HG02870 (cell line): ENCODE measurements at regions not wholly inside any gene's neighbourhood (a gene's known extent, or its start where the extent isn't known, plus 50 kb on each side); places are given as distances from the start of the nearest gene placed in this dataset.

Source experiments
- ATAC-seq: cut with Tn5 transposase; IDR thresholded peaks from one replicate; pipeline ENCODE4 v1.9.1; 2021; ENCODE audit warnings: mild to moderate bottlenecking, moderate library complexity; ENCODE audit not compliant: unreplicated experiment

- no peak for ATAC-seq
Measured at GRCh38 chr18:75810961-75811551, 383.6 kb upstream of the SMIM21 start.

- no peak for ATAC-seq
Measured at GRCh38 chr18:75810516-75810915, 383.0 kb upstream of the SMIM21 start.

GRCh38 chr18:75809926-75810255, 382.4 kb upstream of the SMIM21 start:
- ATAC-seq: no peak

- ATAC-seq: no peak
Measured at GRCh38 chr18:75809151-75809925, 381.8 kb upstream of the SMIM21 start.

- ATAC-seq: no peak
Measured at GRCh38 chr18:75805265-75805664, 377.8 kb upstream of the SMIM21 start.

- ATAC-seq: no peak
Measured at GRCh38 chr18:75802681-75803080, 375.2 kb upstream of the SMIM21 start.

GRCh38 chr18:75801178-75801577, 373.7 kb upstream of the SMIM21 start:
- no peak for ATAC-seq

GRCh38 chr18:75800331-75800648, 372.8 kb upstream of the SMIM21 start:
- no peak for ATAC-seq

- no peak for ATAC-seq
Measured at GRCh38 chr18:75799449-75800330, 372.2 kb upstream of the SMIM21 start.

GRCh38 chr18:75797046-75797445, 369.5 kb upstream of the SMIM21 start:
- ATAC-seq: no peak

GRCh38 chr18:75790796-75791195, 363.3 kb upstream of the SMIM21 start:
- ATAC-seq: no peak

- ATAC-seq: no peak
Measured at GRCh38 chr18:75790111-75790510, 362.6 kb upstream of the SMIM21 start.

- no peak for ATAC-seq
Measured at GRCh38 chr18:75785834-75786233, 358.3 kb upstream of the SMIM21 start.

GRCh38 chr18:75785206-75785605, 357.7 kb upstream of the SMIM21 start:
- ATAC-seq: no peak

- no peak for ATAC-seq
Measured at GRCh38 chr18:75784390-75784789, 356.9 kb upstream of the SMIM21 start.

- ATAC-seq: no peak
Measured at GRCh38 chr18:75783566-75784281, 356.2 kb upstream of the SMIM21 start.

- ATAC-seq: no peak
Measured at GRCh38 chr18:75782826-75783225, 355.3 kb upstream of the SMIM21 start.

- no peak for ATAC-seq
Measured at GRCh38 chr18:75782204-75782603, 354.7 kb upstream of the SMIM21 start.

- no peak for ATAC-seq
Measured at GRCh38 chr18:75779910-75780309, 352.4 kb upstream of the SMIM21 start.

- ATAC-seq: no peak
Measured at GRCh38 chr18:75779450-75779849, 351.9 kb upstream of the SMIM21 start.

- no peak for ATAC-seq
Measured at GRCh38 chr18:75777630-75778029, 350.1 kb upstream of the SMIM21 start.
